HCT116 (cell line): ENCODE measurements at regions not wholly inside any gene's neighbourhood (a gene's known extent, or its start where the extent isn't known, plus 50 kb on each side); places are given as distances from the start of the nearest gene placed in this dataset.

Experiments
- CTCF ChIP-seq, 3 experiments: fragments of 200-600 bp in 1 of 3; sonication (generic) in 1 of 3; IDR thresholded peaks in 2 of 3; conservative IDR thresholded peaks in 1 of 3; 2 replicates each; pipeline ENCODE4 v1.5.1; 2012 to 2017; ENCODE audit warnings: low read depth in 2 of 3, low read length in 2 of 3, antibody characterized with exemption in 1 of 3, borderline replicate concordance in 1 of 3, control low read depth in 1 of 3, mild to moderate bottlenecking in 1 of 3, mixed read lengths in 1 of 3, mixed run types in 1 of 3, moderate library complexity in 1 of 3; ENCODE audit not compliant: insufficient read depth in 1 of 3
- EZH2 ChIP-seq: fragments of 200-600 bp; sonication (generic); IDR thresholded peaks from 2 replicates; pipeline ENCODE4 v1.6.1; 2017; ENCODE audit warnings: antibody characterized with exemption, mixed run types
- JUND ChIP-seq: IDR thresholded peaks from 2 replicates; pipeline ENCODE4 v1.6.1; 2012
- POLR2A ChIP-seq: IDR thresholded peaks from 2 replicates; pipeline ENCODE4 v1.7.0; 2011; ENCODE audit warnings: borderline replicate concordance; ENCODE audit not compliant: insufficient read depth, insufficient read length; ENCODE audit errors: extremely low read depth
- POLR2AphosphoS5 ChIP-seq: IDR thresholded peaks from 2 replicates; pipeline ENCODE4 v1.6.1; 2011; ENCODE audit warnings: mild to moderate bottlenecking, low read depth, low read length, moderate library complexity
- REST ChIP-seq: IDR thresholded peaks from 2 replicates; pipeline ENCODE4 v1.6.1; 2012; ENCODE audit warnings: low read depth
- SIN3A ChIP-seq: IDR thresholded peaks from 2 replicates; pipeline ENCODE4 v1.6.1; 2012; ENCODE audit warnings: low read depth
- SP1 ChIP-seq: IDR thresholded peaks from 2 replicates; pipeline ENCODE4 v1.6.1; 2012; ENCODE audit warnings: low read depth
- TCF7L2 ChIP-seq: IDR thresholded peaks from 2 replicates; pipeline ENCODE4 v1.7.0; 2011; ENCODE audit warnings: borderline replicate concordance, inconsistent platforms; ENCODE audit not compliant: insufficient read depth, insufficient read length; ENCODE audit errors: extremely low read depth
- YY1 ChIP-seq: IDR thresholded peaks from 2 replicates; pipeline ENCODE4 v1.6.1; 2011; ENCODE audit warnings: low read length, low read depth, moderate library complexity, mild to moderate bottlenecking; ENCODE audit not compliant: insufficient replicate concordance; ENCODE audit errors: extremely low read depth
- ZFX ChIP-seq: fragments of 450-650 bp; IDR thresholded peaks from 2 replicates; pipeline ENCODE4 v1.6.1; 2017
- ZNF274 ChIP-seq: fragments of 200-500 bp; sonication (Bioruptor generic); IDR thresholded peaks from 2 replicates; pipeline ENCODE4 v1.6.1; 2014; ENCODE audit warnings: mild to moderate bottlenecking, low read depth, low read length, inconsistent platforms

GRCh38 chr6:74749211-74750147, 456.4 kb downstream of the COL12A1 start:
- TF ChIP-seq SIN3A (no peak), POLR2A (no peak), JUND (no peak), POLR2AphosphoS5 (no peak), SP1 (no peak), TCF7L2 (no peak), REST (no peak), ZNF274 (no peak), YY1 (no peak), ZFX (no peak), EZH2 (no peak), CTCF (IDR thresholded peaks at IDR 0.05 in 2 of 3, conservative IDR thresholded peaks at IDR 0.05 in 1 of 3; ENCODE audit: borderline replicate concordance in 1 of 3, insufficient read depth in 1 of 3, low read depth in 2 of 3, low read length in 2 of 3) (no peak)
